Subcutaneous abdominal adipose tissue (tissue), 5 donors: ENCODE measurements at regions not wholly inside any gene's neighbourhood (a gene's known extent, or its start where the extent isn't known, plus 50 kb on each side); places are given as distances from the start of the nearest gene placed in this dataset.

ENCODE experiments used
- H3K27ac ChIP-seq: one replicate; pipeline ENCODE4 v1.7.0; 2013; ENCODE audit warnings: low read depth, mild to moderate bottlenecking, inconsistent platforms, low read length, moderate library complexity
- H3K27me3 ChIP-seq, 5 donors: one replicate each; pipeline ENCODE4 v1.7.0; 2013; ENCODE audit warnings: low read length in 5 of 5, inconsistent platforms in 1 of 5; ENCODE audit not compliant: control insufficient read depth in 5 of 5, insufficient read depth in 4 of 5
- H3K36me3 ChIP-seq, 5 donors: one replicate each; pipeline ENCODE4 v1.7.0; 2013; ENCODE audit warnings: low read length in 5 of 5; ENCODE audit not compliant: control insufficient read depth in 5 of 5, insufficient read depth in 5 of 5
- H3K4me1 ChIP-seq, 5 donors: one replicate each; pipeline ENCODE4 v1.7.0; 2013; ENCODE audit warnings: low read length in 5 of 5, mild to moderate bottlenecking in 3 of 5, moderate library complexity in 1 of 5; ENCODE audit not compliant: control insufficient read depth in 5 of 5, insufficient read depth in 5 of 5
- H3K4me3 ChIP-seq, 5 donors: one replicate each; pipeline ENCODE4 v1.7.0; 2013; ENCODE audit warnings: low read length in 5 of 5, low read depth in 1 of 5
- H3K9ac ChIP-seq, 5 donors: one replicate each; pipeline ENCODE4 v1.7.0; 2013; ENCODE audit warnings: low read length in 5 of 5, mild to moderate bottlenecking in 4 of 5, moderate library complexity in 3 of 5
- H3K9me3 ChIP-seq, 5 donors: one replicate each; pipeline ENCODE4 v1.7.0; 2013; ENCODE audit warnings: low read length in 5 of 5; ENCODE audit not compliant: control insufficient read depth in 5 of 5
- donor health status: healthy.
- donor health status: healthy.
- donor health status: healthy.
- donor health status: healthy.
- donor health status: healthy.

- no peaks in the 10 kb centered on the region for H3K36me3 ChIP-seq
- no peak overlapping the region for H3K4me3 ChIP-seq
- no peaks in the 10 kb centered on the region for H3K4me1 ChIP-seq
- peaks cover 5 to 36% (median 31%) of the 10 kb centered on the region in 5 donors for H3K27me3 ChIP-seq
- H3K9me3 ChIP-seq, result no peaks in the 10 kb centered on the region
- H3K27ac ChIP-seq, result no peak overlapping the region
- no peak overlapping the region for H3K9ac ChIP-seq
These were observed 506.1 kb downstream of the NPHP4 start for GRCh38 chr1:5485968-5486696.

GRCh38 chr1:5485436-5485835 lies 506.8 kb downstream of the NPHP4 start:
- Histone ChIP-seq H3K36me3 (no peaks in the 10 kb centered on the region), H3K4me3 (no peak overlapping the region), H3K9ac (no peak overlapping the region), H3K27me3 (peaks cover 5 to 33% (median 30%) of the 10 kb centered on the region in 5 donors), H3K9me3 (no peaks in the 10 kb centered on the region), H3K27ac (no peak overlapping the region), H3K4me1 (no peaks in the 10 kb centered on the region)

GRCh38 chr1:5484451-5485165 lies 507.6 kb downstream of the NPHP4 start:
- Histone ChIP-seq H3K27me3 (peaks cover 5 to 40% (median 31%) of the 10 kb centered on the region in 5 donors), H3K4me3 (no peak overlapping the region), H3K27ac (no peak overlapping the region), H3K9ac (no peak overlapping the region), H3K36me3 (no peaks in the 10 kb centered on the region), H3K9me3 (no peaks in the 10 kb centered on the region), H3K4me1 (no peaks in the 10 kb centered on the region)

GRCh38 chr1:5481889-5482288 lies 510.3 kb downstream of the NPHP4 start:
- H3K27me3 ChIP-seq, result peaks cover 8 to 46% (median 38%) of the 10 kb centered on the region in 5 donors
- H3K36me3 ChIP-seq, result no peaks in the 10 kb centered on the region
- H3K9ac ChIP-seq, result no peak overlapping the region
- H3K27ac ChIP-seq, result no peak overlapping the region
- H3K4me1 ChIP-seq, result no peaks in the 10 kb centered on the region
- H3K9me3 ChIP-seq, result no peaks in the 10 kb centered on the region
- no peak overlapping the region for H3K4me3 ChIP-seq

GRCh38 chr1:5480906-5481305 lies 511.3 kb downstream of the NPHP4 start:
- no peaks in the 10 kb centered on the region for H3K4me1 ChIP-seq
- no peaks in the 10 kb centered on the region for H3K9me3 ChIP-seq
- no peak overlapping the region for H3K9ac ChIP-seq
- H3K36me3 ChIP-seq, result no peaks in the 10 kb centered on the region
- peaks cover 8 to 40% (median 35%) of the 10 kb centered on the region in 5 donors for H3K27me3 ChIP-seq
- no peak overlapping the region for H3K4me3 ChIP-seq
- H3K27ac ChIP-seq, result no peak overlapping the region

GRCh38 chr1:5479876-5480646 lies 512.2 kb downstream of the NPHP4 start:
- peaks cover 8 to 33% (median 29%) of the 10 kb centered on the region in 5 donors for H3K27me3 ChIP-seq
- H3K9ac ChIP-seq, result no peak overlapping the region
- H3K27ac ChIP-seq, result no peak overlapping the region
- no peaks in the 10 kb centered on the region for H3K36me3 ChIP-seq
- no peaks in the 10 kb centered on the region for H3K9me3 ChIP-seq
- H3K4me3 ChIP-seq, result no peak overlapping the region
- H3K4me1 ChIP-seq, result no peaks in the 10 kb centered on the region

GRCh38 chr1:5478961-5479360 lies 513.3 kb downstream of the NPHP4 start:
- H3K9me3 ChIP-seq, result no peaks in the 10 kb centered on the region
- no peak overlapping the region for H3K9ac ChIP-seq
- no peak overlapping the region for H3K27ac ChIP-seq
- H3K4me3 ChIP-seq, result no peak overlapping the region
- H3K4me1 ChIP-seq, result no peaks in the 10 kb centered on the region
- no peaks in the 10 kb centered on the region for H3K36me3 ChIP-seq
- H3K27me3 ChIP-seq, result peaks cover 8 to 24% (median 21%) of the 10 kb centered on the region in 5 donors

- H3K36me3 ChIP-seq, result no peaks in the 10 kb centered on the region
- H3K27ac ChIP-seq, result no peak overlapping the region
- H3K4me1 ChIP-seq, result no peaks in the 10 kb centered on the region
- H3K4me3 ChIP-seq, result no peak overlapping the region
- no peaks in the 10 kb centered on the region for H3K9me3 ChIP-seq
- no peak overlapping the region for H3K9ac ChIP-seq
- peaks cover 8 to 25% (median 21%) of the 10 kb centered on the region in 5 donors for H3K27me3 ChIP-seq
These were observed 514.0 kb downstream of the NPHP4 start for GRCh38 chr1:5478156-5478695.

- H3K27ac ChIP-seq, result no peak overlapping the region
- no peak overlapping the region for H3K4me3 ChIP-seq
- H3K9ac ChIP-seq, result no peak overlapping the region
- H3K9me3 ChIP-seq, result no peaks in the 10 kb centered on the region
- H3K27me3 ChIP-seq, result peaks cover 6 to 29% (median 21%) of the 10 kb centered on the region in 5 donors
- H3K36me3 ChIP-seq, result no peaks in the 10 kb centered on the region
- no peaks in the 10 kb centered on the region for H3K4me1 ChIP-seq
These were observed 514.5 kb downstream of the NPHP4 start for GRCh38 chr1:5477716-5478115.
